ENCODE measurements at regions not wholly inside any gene's neighbourhood (a gene's known extent, or its start where the extent isn't known, plus 50 kb on each side); places are given as distances from the start of the nearest gene placed in this dataset.

DNA sequence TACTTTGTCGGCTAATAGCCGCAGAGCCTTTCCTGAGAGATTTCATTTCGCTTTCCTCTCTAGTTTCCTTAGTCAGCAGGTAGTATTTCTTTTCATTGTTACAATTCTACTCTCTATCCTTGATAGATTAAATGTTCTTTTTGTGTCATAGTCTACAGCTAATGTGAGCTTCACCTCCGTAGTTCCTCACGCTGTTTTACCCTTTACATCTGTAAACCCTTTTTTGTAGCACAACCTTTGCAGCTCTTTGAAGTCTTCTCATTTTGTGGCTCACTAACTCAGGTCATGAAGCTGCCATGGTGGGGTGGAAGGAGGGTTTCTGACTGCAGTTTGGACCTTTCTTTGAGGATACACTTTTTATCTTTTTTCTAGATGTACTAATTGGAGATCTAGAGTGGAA, 1008.8 kb upstream of the PABPC4L start:
- no peak for TF ChIP-seq CTCF (IDR thresholded peaks at IDR 0.05)
- no peak for TF ChIP-seq POLR2A (IDR thresholded peaks at IDR 0.05)
- no peak for TF ChIP-seq EP300 (IDR thresholded peaks at IDR 0.05)
- TF ChIP-seq POLR2AphosphoS5 (IDR thresholded peaks at IDR 0.05), result no peak

Data from gastroesophageal sphincter (tissue), 3 donors.